HG03175 (cell line): ENCODE measurements at regions not wholly inside any gene's neighbourhood (a gene's known extent, or its start where the extent isn't known, plus 50 kb on each side); places are given as distances from the start of the nearest gene placed in this dataset.

Experiments used
- ATAC-seq: cut with Tn5 transposase; IDR thresholded peaks from one replicate; pipeline ENCODE4 v1.9.1; 2021; ENCODE audit warnings: mild to moderate bottlenecking, moderate library complexity; ENCODE audit not compliant: unreplicated experiment

DNA sequence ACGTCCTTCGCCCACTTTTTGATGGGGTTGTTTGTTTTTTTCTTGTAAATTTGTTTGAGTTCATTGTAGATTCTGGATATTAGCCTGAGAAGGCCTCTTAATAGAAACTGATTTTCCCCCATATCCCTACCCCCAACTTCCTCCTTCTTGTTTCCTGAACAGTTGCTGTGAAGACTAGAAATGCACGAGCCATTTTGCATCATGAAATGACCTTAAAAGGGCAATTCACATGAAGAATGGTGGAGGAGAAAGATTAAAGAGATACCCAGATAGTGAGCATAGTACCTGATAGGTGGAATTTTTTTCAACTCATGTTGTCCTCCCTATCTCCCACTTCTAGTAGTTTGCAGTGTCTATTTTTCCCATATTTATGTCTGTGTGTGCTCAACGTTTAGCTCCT, 55.2 kb upstream of the KCNH8 start:
- no peak for ATAC-seq

DNA sequence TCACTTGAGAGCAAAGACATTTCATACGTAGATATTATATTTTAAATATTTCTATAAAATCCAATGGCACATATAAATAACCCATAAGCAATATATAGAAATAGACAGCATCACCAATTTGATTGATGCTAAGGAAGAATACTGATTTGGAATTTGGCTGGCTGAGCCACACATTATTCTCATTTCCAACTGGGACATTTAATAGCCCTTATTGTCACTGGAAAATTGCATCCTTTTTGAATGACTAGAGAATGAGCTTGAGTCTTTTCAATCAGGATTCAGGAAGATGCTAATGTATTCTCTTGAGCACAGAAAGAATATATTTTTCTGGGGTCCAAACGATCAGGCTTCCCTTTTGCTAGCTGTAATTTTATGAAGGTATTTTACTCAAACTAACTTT, 70.9 kb upstream of the KCNH8 start:
- no peak for ATAC-seq

DNA sequence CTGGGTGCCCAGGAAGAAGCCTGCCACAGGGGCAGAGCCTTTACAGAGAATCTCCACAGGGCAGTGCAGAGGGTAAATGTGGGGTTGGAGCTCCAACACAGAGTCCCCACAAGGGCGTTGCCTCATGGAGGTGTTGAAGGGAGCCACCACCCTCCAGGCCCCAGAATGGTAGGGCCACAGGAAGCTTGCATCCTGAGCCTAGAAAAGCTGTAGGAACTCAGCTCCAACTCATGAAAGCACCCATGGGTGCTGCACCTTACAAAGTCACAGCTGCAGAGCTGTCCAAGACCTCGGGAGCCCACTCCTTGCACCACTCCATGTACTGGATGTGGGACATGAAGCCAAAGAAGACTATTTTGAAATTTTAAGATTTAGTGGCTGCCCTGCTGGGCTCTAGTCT, 73.3 kb upstream of the KCNH8 start:
- no peak for ATAC-seq

DNA sequence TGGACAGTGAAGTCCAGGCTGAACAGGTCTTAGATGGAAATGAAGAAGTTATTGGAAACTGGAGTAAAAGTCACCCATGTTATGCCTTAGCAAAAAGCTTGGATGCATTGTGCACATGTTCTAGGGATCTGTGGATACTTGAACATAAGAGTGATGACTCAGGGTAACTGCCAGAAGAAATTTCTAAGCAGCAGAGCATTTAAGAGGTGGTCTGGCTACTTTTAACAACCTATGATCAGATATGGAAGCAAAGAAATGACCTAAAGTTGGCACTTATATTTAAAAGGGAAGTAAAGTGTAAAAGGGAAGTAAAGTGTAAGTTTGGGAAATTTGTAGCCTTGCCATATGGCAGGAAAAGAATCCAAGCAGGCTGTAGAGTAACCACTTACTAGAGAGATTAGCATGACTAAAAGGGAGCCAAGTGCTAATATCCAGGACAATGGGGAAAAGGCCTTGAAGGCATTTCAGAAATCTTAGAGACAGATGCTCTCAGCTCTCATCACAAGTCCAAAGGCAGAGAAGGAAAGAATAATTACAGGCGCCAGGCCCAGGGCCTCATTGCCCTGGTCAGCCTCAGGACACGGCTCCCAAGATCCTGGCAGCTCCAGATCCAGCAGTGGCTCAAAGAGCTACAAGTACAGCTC, 73.9 kb upstream of the KCNH8 start:
- no peak for ATAC-seq

DNA sequence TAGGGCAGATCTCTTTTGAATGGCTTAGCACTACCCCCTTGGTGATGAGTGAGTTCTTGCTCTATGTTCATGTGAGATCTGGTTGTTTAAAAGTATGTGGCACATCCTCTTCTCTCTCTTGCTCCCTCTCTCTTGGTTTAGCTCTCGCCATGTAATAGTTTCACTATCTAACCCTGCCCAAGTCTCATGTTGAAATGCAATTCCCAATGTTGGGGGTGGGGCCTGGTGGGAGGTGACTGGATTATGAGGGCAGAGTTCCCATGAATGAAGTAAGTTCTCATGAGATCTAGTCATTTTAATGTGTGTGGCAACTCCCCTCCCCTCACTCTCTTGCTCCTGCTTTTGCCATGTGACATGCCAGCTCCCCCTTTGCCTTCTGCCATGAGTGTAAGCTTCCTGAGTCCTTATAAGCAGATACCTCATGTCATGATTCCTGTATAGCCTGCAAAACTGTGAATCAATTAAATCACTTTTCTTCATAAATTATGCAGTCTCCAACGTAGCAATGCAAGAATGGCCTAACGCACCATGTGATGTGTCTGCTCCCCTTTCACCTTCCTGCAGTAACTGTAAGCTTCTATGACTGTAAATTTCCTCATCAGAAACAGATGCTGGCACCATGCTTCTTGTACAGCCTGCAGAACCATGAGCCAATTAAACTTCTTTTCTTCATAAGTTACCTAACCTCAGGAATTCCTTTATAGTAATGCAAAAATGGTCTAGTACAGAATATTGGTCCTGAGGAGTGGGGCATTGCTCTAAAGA, 74.8 kb upstream of the KCNH8 start:
- ATAC-seq = no peak

DNA sequence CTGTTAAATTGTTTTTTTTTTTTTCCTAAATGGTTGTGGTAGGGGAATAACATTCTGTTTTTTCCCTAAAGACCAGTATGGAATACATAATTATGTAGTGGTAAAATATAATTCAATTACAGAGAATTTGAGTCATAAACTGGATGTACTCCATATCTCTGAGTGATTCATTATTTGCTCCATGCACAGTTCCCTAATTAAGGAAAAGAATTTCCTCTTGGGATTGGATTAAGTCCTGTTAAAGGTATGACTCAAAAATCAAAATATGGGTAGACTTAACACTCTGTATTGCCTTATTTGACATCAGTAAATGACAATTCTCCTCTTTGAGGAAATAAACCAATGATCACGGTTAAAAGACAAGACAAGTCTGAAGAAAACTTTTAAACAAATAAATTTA, 78.0 kb upstream of the KCNH8 start:
- ATAC-seq = no peak

DNA sequence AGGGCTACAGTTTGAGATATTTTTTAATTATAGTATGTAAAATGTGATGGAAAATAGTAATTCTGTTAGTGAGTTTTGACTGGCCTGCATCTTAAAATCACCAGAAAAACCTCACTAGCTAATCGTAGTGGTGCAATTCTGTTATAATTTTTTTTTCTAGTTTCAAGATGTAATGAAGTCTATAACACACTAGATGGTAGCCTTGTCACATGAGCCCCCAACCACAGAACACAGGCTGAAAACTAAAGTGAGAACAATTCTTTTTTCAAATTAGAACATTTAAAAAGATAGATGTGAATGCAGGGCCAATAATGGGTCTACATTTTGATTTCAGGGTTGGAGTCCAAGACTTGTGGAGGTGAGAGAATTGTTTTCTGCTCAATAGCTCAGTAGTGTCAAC, 83.3 kb upstream of the KCNH8 start:
- ATAC-seq = no peak

DNA sequence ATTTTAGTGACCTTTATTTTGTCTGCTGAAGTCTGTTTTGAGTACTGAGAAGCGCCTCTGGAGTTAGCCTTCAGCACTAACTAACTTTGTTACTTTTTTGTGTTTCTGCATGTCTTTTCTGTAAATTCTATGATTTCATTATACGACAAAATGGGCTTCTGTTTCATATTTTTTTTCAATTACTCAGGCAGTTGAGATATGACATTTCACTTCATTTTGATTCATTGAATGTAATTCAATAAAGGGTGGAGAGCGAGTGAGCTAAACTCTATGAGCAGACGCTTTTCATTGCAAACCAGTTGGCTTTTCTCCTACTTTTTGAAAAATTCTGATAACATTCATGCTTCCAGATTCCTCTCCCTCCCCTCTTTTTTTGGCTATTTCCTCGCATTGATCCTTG, 84.4 kb upstream of the KCNH8 start:
- no peak for ATAC-seq

DNA sequence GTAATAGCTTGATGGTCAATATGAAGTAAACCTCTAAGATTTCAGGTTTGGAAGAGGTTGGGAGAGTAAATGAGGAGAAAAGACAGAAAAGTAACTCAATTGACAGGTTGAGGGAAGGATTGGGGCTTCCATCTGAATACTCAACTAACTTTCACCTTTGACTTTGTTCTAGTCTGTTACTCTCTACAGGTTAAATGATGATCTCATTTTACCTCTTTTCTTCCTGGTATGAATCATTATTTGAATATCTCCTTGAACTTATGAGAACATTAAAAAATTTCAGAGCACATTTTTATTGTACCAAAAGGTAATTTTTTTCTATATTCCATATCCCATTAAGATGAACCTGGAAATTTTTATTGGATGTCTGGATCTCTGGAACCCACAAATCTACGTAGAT, 87.9 kb upstream of the KCNH8 start:
- ATAC-seq = no peak

DNA sequence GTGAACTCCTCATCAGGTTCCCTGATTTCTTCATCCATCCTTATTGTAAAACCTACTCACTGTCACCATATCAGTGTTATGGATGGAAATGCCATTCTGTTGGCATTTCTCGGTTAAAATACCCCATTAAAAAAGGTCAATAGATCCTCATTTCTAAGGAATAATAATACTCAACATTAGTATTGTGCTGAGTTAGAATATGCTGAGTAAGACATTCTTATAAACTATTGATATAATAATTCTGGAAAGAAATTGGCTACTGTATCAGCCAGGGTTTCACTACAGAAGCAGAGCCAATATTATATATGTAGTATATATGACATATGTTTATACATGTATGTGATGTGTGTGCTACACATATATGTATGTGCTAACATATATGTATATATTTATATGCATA, 95.4 kb upstream of the KCNH8 start:
- no peak for ATAC-seq

DNA sequence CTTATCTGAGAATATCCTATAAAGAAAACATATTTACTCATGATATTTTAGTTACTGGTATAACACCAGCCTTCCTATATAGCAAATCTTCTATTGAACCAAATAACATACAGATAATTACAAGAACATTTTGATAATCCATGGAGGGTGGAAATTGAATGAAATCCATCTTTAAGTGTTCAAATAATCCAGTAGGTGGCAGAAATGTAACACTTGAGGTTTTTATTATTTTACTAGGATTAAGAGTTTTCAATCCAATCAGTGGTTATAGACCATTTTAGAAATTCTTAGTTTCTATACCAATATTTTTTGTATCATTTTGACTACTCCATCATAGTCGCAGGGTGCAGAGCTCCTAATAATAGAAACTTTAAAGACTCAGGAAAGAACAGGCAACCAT, 101.9 kb upstream of the KCNH8 start:
- ATAC-seq = no peak

DNA sequence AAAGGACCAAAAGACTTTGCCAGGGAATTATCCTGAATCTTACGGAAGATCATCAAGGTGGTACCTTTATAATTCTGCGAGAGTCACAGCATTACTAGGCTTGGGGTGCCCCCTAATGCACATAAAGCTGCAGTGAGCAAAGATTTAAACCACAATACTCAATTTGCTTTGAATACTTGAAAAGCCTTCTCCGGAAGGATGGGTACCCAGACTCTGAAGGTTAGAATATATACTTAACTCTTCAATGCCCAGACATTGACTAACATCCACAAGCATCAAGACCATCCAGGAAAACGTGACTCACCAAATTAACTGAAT, 117.8 kb upstream of the KCNH8 start:
- no peak for ATAC-seq

DNA sequence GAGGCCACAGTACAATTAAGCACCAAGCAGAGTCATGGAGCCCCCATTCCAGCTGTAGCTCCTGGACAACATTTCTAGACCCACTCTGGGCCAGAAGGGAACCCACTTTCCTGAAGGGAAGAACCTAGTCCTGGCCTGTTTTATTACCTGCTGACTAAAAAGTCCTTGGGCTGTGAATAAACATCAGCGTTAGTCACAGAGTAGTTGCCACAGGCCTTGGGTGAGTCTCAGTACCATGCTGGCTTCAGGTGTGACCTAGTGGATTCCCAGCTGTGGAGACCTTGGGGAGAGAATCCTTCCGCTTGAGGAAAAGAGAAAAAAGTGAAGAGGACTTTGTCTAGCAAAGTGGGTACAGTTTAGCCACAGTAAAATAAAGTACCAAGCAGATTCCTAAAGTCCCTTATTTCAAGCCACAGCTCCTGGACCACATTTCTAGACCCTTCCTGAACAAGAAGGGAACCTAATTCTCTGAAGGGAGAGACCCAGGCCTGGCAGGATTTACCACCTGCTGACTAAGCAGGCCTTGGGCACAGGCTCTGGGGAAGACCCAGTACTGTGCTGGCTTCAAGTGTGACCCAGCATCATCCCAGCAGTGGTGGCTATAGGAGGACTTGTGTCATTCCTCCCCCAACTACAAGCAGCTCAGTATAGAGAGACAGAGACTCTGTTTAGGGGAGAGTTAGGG, 118.3 kb upstream of the KCNH8 start:
- ATAC-seq = no peak

DNA sequence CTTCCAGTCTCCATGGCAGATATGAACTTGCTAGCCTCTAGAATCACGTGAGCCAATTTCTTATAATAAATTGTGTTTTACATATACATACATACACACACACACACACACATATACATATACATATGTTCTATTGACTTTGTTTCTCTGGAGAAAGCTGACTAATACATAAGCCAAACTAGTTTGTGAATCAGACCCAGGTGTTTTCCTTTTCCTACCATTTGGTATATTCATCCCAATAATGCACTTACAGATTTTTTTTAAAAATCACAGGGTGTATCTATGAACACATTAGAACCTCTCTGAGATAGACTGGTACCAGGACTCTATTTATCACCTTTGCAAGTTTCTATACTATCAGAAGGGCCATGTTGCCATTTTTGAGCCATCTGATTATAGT, 122.9 kb upstream of the KCNH8 start:
- no peak for ATAC-seq

DNA sequence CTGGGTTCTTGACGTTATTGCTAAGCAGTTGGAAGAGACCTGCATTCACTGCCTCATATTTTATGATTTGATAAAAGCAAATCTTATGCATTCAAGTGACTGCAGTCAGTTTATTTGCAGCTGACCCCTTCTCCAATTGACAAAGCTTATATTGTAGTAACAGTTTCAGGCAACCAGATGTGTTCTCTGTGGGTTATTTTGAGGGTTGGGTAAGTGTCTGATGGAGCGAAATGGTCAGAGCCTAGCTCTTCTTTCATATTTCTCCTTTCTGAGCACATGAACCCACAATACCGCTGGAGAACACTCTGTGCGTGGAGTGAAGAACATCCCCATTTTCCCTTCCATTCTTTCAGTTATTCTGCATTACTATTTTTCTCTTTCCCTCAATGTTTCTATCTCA, 125.8 kb upstream of the KCNH8 start:
- no peak for ATAC-seq

DNA sequence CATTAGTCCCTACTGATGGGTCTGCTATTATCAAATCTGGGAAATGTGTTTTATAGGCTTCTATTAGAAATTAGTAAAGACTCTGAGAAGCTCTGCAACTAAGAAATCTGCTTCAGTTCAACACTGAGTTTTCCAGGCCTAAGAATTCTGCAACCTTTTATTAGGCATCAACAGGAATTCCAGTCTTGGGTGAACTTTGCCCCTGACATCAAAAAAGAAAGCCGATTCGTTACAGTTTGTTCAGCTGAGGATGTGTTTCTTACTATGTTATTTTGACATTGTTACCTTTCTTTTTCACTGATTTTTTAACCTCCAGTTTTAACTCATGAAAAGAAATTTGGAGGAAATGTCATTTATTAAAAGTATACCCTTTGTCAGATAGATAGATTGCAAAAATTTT, 131.5 kb upstream of the KCNH8 start:
- ATAC-seq = no peak

DNA sequence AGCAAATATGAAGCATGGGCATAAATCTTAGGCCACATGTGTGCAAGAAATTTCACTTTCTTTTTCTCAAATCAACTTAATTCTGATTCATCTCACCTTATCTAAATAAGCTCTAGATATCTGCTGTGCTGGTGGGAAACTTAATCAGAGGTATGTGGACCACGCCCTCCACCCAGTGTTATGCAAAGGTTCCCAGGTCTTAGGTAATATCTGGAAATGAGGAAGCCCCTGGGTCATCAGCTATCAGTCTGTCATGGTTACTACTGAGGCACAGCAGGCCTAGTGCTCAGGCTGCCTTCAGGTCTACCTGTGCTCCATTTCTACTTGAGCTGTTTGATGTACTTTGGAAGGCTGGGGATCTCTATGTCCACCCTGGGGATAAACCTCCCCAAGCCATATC, 134.4 kb upstream of the KCNH8 start:
- no peak for ATAC-seq

DNA sequence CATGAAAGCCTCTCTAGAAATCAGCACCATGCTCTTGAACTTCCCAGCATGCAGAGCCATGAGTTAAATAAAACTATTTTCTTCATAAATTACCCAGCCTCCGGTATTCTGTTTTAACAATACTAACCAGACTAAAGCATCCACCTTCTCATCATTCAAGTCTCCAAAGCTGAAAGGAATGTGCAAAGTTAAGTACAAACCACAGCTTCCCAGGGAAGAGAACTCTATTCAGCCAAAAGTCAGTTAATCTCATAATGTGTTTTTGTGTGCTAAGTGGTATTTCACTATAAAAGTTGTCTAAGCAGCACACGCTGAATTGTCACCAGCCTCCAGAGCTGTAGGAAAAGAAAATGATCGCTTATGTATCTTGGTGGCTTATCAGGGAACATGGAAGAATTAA, 135.5 kb upstream of the KCNH8 start:
- ATAC-seq = no peak

DNA sequence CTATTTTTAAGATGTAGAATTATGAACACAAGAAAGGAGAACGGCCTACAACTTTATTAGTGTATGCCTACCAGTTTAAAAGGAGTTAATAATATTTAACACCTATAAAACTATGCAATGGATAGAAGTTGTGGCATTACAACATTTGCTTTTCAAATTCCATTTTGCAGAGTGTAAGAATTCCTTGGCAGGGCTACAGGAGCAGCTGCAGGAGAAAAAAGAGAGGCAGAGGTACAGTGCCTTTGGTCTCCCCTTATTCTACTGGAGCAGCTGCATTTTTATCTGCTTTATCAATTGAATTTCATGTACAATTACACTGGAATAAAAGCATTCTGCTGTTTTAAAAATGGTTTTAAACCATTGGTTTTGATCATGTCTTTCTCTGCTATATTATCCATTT, 145.7 kb upstream of the KCNH8 start:
- ATAC-seq = no peak

DNA sequence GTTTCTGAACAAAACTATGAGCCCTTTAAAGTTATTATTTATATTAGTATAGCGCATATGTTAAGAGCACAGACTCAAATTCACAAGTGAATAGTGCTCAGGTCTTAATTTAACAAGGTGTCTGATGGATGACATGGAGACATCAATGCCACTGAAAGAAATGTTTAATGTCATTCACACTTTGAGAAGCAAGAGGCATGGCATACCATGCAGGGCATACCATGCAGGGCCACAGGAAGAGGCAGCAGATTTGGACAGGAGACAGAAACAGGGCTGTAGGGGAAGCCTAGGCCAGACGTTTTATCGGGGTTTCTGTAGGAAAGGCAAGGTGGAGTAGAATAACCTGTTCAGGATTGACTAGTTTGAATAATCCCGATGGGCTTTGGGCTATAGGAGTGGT, 150.2 kb upstream of the KCNH8 start:
- no peak for ATAC-seq

DNA sequence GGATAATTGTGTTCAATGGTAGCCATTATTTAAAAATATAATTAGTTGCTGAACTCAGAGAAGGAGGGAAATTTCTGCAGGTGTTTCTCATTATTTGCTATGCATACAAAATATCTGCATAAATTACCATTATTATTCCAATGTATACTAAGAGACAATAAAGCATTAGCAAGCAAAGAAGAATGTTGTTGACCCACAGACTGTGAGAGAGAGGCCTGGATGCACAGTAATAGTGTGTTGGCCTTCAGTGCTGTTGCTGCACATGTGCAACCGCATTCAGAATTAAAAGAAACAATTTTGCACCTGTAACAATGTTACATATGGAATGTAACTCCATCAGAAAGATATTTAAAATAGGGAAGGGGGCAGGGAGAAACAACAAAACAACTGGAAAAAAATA, 155.6 kb upstream of the KCNH8 start:
- no peak for ATAC-seq

DNA sequence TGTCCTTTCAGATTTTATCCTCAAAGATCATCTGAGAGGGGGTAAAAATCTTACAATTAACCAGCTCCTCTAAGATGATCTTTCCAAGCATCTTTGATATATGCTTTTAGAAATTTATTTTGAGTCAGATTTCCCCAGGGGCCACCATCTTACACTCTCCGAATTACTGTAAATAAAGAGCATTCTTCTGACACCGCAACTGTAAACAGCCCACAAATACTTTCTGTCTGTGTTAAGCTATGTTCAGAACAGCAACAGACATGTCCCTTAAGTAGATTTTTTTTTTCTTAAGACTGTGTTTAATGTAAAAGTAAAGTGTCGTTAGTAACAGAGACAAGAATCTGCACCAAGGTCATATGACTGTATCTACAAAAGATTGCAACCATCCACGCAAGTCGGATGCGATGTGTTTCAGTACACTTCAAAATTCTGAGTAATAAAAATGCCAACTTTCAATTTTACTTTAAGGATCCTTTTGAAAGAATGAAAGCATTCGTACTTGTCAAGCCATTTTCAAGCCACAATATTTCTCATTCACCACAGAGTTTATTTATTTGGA, 159.0 kb upstream of the KCNH8 start:
- ATAC-seq = no peak
